ENCODE measurements at regions not wholly inside any gene's neighbourhood (a gene's known extent, or its start where the extent isn't known, plus 50 kb on each side); places are given as distances from the start of the nearest gene placed in this dataset.

DNA sequence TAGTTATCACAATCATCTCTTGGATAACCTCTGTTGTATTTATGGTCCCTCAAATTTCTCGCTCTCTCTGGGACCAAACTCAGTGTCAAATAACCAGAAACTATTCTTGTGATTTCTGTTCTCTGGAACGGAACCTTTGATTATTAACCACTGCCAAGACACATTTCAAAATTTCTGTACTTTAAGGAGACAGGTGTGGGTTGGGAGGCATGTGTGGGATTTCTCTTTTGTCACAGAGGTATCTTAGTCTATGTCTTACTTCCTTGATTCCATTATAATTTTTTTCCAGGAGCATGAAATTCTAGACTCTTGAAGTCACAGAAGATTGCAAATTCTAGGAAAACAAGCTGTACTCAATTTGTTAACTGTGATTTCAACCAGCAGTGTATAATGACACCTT lies 919.0 kb upstream of the B3GALT2 start:
- TF ChIP-seq, protein P1, sequence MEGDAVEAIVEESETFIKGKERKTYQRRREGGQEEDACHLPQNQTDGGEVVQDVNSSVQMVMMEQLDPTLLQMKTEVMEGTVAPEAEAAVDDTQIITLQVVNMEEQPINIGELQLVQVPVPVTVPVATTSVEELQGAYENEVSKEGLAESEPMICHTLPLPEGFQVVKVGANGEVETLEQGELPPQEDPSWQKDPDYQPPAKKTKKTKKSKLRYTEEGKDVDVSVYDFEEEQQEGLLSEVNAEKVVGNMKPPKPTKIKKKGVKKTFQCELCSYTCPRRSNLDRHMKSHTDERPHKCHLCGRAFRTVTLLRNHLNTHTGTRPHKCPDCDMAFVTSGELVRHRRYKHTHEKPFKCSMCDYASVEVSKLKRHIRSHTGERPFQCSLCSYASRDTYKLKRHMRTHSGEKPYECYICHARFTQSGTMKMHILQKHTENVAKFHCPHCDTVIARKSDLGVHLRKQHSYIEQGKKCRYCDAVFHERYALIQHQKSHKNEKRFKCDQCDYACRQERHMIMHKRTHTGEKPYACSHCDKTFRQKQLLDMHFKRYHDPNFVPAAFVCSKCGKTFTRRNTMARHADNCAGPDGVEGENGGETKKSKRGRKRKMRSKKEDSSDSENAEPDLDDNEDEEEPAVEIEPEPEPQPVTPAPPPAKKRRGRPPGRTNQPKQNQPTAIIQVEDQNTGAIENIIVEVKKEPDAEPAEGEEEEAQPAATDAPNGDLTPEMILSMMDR (IDR thresholded peaks at IDR 0.05) = no peak
- no peak for TF ChIP-seq POLR2A (IDR thresholded peaks at IDR 0.05)

Data from heart left ventricle (tissue), 13 donors.